Endothelial cell of umbilical vein (primary cell): ENCODE measurements at regions not wholly inside any gene's neighbourhood (a gene's known extent, or its start where the extent isn't known, plus 50 kb on each side); places are given as distances from the start of the nearest gene placed in this dataset.

Source experiments
- EZH2 ChIP-seq: IDR thresholded peaks from 2 replicates; pipeline ENCODE4 v1.6.1; 2012; ENCODE audit warnings: borderline replicate concordance, low read depth, mild to moderate bottlenecking, moderate library complexity, low read length, inconsistent platforms; ENCODE audit not compliant: severe bottlenecking
- GATA2 ChIP-seq: IDR thresholded peaks from 2 replicates; pipeline ENCODE4 v1.7.0; 2011; ENCODE audit warnings: low read depth, mild to moderate bottlenecking, moderate library complexity, mixed read lengths, low read length; ENCODE audit not compliant: insufficient read length, insufficient read depth
- JUN ChIP-seq: IDR thresholded peaks from 2 replicates; pipeline ENCODE4 v1.6.1; 2011; ENCODE audit warnings: borderline replicate concordance, low read depth; ENCODE audit not compliant: insufficient read length, insufficient read depth
- POLR2A ChIP-seq: IDR thresholded peaks from 2 replicates; pipeline ENCODE4 v1.6.1; 2012; ENCODE audit warnings: low read depth, mild to moderate bottlenecking, control low read depth, low read length
- POLR2AphosphoS5 ChIP-seq: IDR thresholded peaks from 2 replicates; pipeline ENCODE4 v1.6.1; 2012; ENCODE audit warnings: low read depth, mild to moderate bottlenecking, control low read depth, low read length, moderate library complexity; ENCODE audit not compliant: insufficient read depth
- TF ChIP-seq, protein P1 (sequence below), 2 donors: IDR thresholded peaks; 1 replicate in 1 of 2; 2 replicates in 1 of 2; pipeline ENCODE4 v1.5.1; 2011; ENCODE audit warnings: low read length in 2 of 2, mild to moderate bottlenecking in 2 of 2, moderate library complexity in 2 of 2, control low read depth in 1 of 2, inconsistent platforms in 1 of 2, low read depth in 1 of 2; ENCODE audit not compliant: insufficient read depth in 1 of 2; ENCODE audit errors: extremely low read depth in 1 of 2
- TF ChIP-seq, protein P2 (sequence below): IDR thresholded peaks from 2 replicates; pipeline ENCODE4 v1.6.1; 2011; ENCODE audit not compliant: insufficient read depth, insufficient read length

DNA sequence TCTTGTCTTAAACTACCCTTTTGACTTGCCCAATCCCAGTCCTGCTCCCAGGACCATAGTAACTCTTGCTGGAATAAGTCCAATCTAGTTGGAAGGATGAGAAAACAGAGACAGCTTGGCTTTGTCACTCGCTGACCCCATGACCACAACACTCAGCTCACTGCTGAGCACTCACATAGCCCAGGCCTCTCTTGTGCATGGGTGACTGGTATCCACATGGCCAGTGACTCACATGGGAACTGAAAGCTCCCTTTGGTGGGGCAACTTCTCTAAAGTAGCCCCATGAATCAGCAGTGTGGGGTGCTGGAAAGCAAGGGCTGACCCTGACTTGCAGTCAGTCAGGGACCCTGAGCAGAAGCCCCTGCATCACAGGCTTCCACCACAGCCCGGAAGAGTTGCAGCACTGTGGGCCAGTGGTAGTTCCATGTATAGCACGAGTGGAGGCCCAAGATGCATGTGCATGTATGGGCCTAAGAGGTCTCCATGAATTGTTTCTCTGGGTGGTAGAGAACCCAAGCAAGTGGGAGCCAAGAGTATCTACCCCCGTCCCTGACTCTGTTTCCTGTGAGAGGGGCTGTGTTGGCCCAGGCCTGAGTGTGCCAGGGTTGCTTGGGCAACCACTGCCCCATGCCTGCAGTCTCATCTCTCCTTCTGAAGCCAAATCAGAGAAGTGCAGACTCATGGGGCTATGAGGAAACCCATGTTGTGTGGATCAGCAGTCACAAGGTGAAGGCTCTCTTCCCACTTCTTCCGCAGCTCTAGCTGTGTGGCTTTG, 62.1 kb upstream of the XCR1 start:
- TF ChIP-seq POLR2AphosphoS5 (no peak), EZH2 (no peak), POLR2A (no peak), GATA2 (no peak), JUN (no peak)
- TF ChIP-seq, protein P1, sequence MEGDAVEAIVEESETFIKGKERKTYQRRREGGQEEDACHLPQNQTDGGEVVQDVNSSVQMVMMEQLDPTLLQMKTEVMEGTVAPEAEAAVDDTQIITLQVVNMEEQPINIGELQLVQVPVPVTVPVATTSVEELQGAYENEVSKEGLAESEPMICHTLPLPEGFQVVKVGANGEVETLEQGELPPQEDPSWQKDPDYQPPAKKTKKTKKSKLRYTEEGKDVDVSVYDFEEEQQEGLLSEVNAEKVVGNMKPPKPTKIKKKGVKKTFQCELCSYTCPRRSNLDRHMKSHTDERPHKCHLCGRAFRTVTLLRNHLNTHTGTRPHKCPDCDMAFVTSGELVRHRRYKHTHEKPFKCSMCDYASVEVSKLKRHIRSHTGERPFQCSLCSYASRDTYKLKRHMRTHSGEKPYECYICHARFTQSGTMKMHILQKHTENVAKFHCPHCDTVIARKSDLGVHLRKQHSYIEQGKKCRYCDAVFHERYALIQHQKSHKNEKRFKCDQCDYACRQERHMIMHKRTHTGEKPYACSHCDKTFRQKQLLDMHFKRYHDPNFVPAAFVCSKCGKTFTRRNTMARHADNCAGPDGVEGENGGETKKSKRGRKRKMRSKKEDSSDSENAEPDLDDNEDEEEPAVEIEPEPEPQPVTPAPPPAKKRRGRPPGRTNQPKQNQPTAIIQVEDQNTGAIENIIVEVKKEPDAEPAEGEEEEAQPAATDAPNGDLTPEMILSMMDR (IDR thresholded peaks at IDR 0.05; ENCODE audit: extremely low read depth in 1 of 2, insufficient read depth in 1 of 2, low read depth in 1 of 2, low read length in 2 of 2), result no peak
- TF ChIP-seq, protein P2, sequence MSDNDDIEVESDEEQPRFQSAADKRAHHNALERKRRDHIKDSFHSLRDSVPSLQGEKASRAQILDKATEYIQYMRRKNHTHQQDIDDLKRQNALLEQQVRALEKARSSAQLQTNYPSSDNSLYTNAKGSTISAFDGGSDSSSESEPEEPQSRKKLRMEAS, result no peak
